ENCODE measurements at regions not wholly inside any gene's neighbourhood (a gene's known extent, or its start where the extent isn't known, plus 50 kb on each side); places are given as distances from the start of the nearest gene placed in this dataset.

DNA sequence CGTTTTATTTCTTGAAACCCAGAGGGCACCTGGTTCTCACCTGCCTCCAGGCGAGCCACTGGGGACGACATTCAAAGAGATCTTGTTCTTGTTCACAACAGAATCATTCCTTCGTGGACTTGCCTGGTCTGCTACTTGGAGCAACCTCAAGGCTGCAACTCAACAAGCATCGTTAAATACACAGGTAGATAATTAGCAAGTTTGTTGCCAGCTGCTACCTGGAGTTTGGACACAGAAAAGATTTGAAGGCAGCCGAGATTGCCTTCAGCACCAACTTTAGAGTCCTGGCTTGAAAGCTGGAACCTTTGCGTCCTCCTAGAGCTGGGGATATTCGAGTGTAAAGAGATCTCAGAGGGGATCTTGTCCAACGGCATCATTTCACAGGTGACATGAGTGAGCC is 89.6 kb upstream of the C7orf33 start:
- in situ Hi-C loops (cut with MboI; ENCODE audit: low sequenced_read_pairs) = no loop called here
- CTCF ChIA-PET = no interaction called here
- BruUV-seq (replicated peaks) = no TSS peak

More for the DNA sequence above, 89.6 kb upstream of the C7orf33 start:
- Histone ChIP-seq H3K14ac (replicated peaks; ENCODE audit: low read depth, low read length) (no peak overlapping the region), H2AFZ (replicated peaks; ENCODE audit: low read length, poor library complexity) (no peak overlapping the region), H3K27me3 (ENCODE audit: control insufficient read depth, insufficient read depth, low read length) (peaks cover 8% of the 10 kb centered on the region), H3K56ac (ENCODE audit: extremely low read depth, insufficient read depth, low read length) (no peak overlapping the region), H3K9me1 (ENCODE audit: insufficient read depth, low read length) (no peaks in the 10 kb centered on the region), H3K79me1 (ENCODE audit: low read depth in 1 of 2, low read length in 2 of 2) (no peaks in the 10 kb centered on the region), H3K18ac (ENCODE audit: low read depth, low read length) (no peak overlapping the region), H3K9me3 (ENCODE audit: control insufficient read depth, insufficient read depth, low read length) (no peaks in the 10 kb centered on the region), H3K23ac (ENCODE audit: low read depth, low read length) (no peak overlapping the region), H3K4ac (ENCODE audit: low read depth, low read length) (no peak overlapping the region), H4K5ac (ENCODE audit: low read depth, low read length) (no peak overlapping the region), H4K8ac (ENCODE audit: low read depth in 2 of 2, low read length in 2 of 2) (no peak overlapping the region), H3K4me1 (ENCODE audit: control insufficient read depth, insufficient read depth, low read length) (no peaks in the 10 kb centered on the region), H2BK20ac (ENCODE audit: low read depth, low read length) (no peak overlapping the region), H3K36me3 (ENCODE audit: control insufficient read depth, insufficient read depth, low read length) (no peaks in the 10 kb centered on the region), H2BK5ac (ENCODE audit: low read depth, low read length, poor library complexity, severe bottlenecking) (no peak overlapping the region), H3K4me3 (ENCODE audit: insufficient read depth, low read depth, low read length) (no peak overlapping the region), H3K9ac (ENCODE audit: low read depth, low read length) (no peak overlapping the region), H3K27ac (ENCODE audit: insufficient read depth, low read length) (no peak overlapping the region), H2AK5ac (ENCODE audit: low read depth, low read length) (no peak overlapping the region), H2AK9ac (replicated peaks; ENCODE audit: low read depth, low read length, poor library complexity) (no peak overlapping the region), H2BK15ac (ENCODE audit: low read depth, low read length) (no peak overlapping the region), H4K91ac (ENCODE audit: insufficient read depth, low read depth, low read length) (no peak overlapping the region), H4K20me1 (ENCODE audit: insufficient read depth, low read length) (no peaks in the 10 kb centered on the region), H3K4me2 (ENCODE audit: low read depth, low read length) (no peak overlapping the region), H2BK120ac (ENCODE audit: low read depth, low read length) (no peak overlapping the region)
- dilution Hi-C loops (cut with HindIII; ENCODE audit: low sequenced_read_pairs, unreplicated experiment) = no loop called here
- intact Hi-C loops (cut with micrococcal nuclease) = loop anchor here (10.0 kb wide), 1 partner anchor 264 kb away; no protein-coding TSS in a partner anchor
- no peak for DNase-seq
- WGBS, 2 experiments (ENCODE audit: extremely low coverage in 2 of 2, insufficient read length in 1 of 2) = 50% methylated on average over 1 of the region's 9 CpGs; no CpG with 5 or more reads in 1 of the 2 experiments
- no peak for ATAC-seq (ENCODE audit: low read depth)
- POLR2A ChIA-PET (ENCODE audit: unreplicated experiment) = no interaction called here
- TF ChIP-seq NFE2L2 (IDR thresholded peaks at IDR 0.05; ENCODE audit: low read depth, low read length) (no peak), RAD21 (IDR thresholded peaks at IDR 0.05; ENCODE audit: low read length) (no peak), POLR2A (IDR thresholded peaks at IDR 0.05; ENCODE audit: low read depth, low read length) (no peak)

Data from IMR-90 (cell line).